GM23248 (cell line): ENCODE measurements at regions not wholly inside any gene's neighbourhood (a gene's known extent, or its start where the extent isn't known, plus 50 kb on each side); places are given as distances from the start of the nearest gene placed in this dataset.

Experiments
- EZH2 ChIP-seq: fragments of 200-600 bp; sonication (generic); IDR thresholded peaks from 2 replicates; pipeline ENCODE4 v1.6.1; 2018; ENCODE audit warnings: antibody characterized with exemption, mild to moderate bottlenecking; ENCODE audit not compliant: insufficient read depth, poor library complexity, severe bottlenecking
- EZH2phosphoT487 ChIP-seq: fragments of 200-600 bp; sonication (generic); IDR thresholded peaks from 2 replicates; pipeline ENCODE4 v1.6.1; 2018; ENCODE audit warnings: antibody characterized with exemption, moderate library complexity, mild to moderate bottlenecking, low read depth; ENCODE audit not compliant: insufficient read depth

DNA sequence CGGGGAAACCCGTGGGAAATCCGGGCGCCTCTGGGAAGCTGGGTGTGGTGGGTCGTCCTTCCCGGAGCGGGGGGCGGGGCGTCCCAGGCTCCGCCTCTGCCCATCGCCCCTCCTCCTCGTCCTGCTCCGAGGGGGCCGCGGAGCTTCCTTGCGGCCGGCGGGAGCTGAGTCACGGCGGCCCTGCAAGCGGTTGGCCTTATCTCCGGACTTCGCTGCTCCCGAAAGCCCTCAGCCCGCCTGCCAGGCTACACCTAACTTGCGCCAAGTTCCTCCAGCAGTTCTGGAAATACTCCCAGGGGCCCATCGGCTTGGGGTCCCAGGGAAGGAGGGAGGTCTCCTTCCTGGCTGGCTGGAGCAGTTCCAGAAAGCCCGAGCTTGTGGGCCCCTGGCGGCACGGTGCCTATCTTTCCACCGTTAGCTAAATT is 54.1 kb upstream of the CDKN2AIPNL start:
- no peak for TF ChIP-seq EZH2
- no peak for TF ChIP-seq EZH2phosphoT487
